ENCODE measurements at regions not wholly inside any gene's neighbourhood (a gene's known extent, or its start where the extent isn't known, plus 50 kb on each side); places are given as distances from the start of the nearest gene placed in this dataset.

DNA sequence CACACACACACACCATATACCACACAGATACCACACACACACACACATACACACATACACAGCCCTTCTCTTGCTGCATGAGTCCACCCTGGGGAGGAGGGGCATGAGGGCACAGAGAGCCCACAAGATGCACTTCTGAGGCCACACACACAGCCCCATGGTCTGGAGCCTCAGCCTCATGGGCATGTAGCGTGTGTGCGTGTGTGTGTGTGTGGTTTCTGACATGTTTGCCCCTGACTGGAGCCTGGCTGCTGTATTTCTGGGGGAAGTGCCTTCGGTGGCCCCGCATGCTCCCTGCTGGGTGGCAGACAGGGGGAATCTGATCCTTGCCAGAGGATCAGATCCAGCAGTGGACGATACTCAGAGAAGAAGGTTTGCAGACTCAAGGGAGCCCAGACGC is 97.0 kb upstream of the PRR5 start:
- CTCF ChIA-PET, result no interaction called here
- intact Hi-C loops (cut with micrococcal nuclease), result no loop called here
- Histone ChIP-seq H3K9me1 (replicated peaks; ENCODE audit: control insufficient read depth, extremely low read depth, insufficient read depth, low read length) (no peaks in the 10 kb centered on the region), H4K20me1 (replicated peaks; ENCODE audit: control insufficient read depth, extremely low read depth, insufficient read depth, low read length) (no peaks in the 10 kb centered on the region), H3K4me1 (ENCODE audit: control insufficient read depth, extremely low read depth, insufficient read depth, low read length) (no peaks in the 10 kb centered on the region), H3K4me3 (replicated peaks in 1 of 3; ENCODE audit: insufficient read depth in 1 of 3, low read depth in 1 of 3, low read length in 3 of 3) (no peak overlapping the region), H3K9me3 (replicated peaks; ENCODE audit: control insufficient read depth, insufficient read depth, low read length) (no peaks in the 10 kb centered on the region), H3K4me2 (ENCODE audit: insufficient read depth, low read length) (no peak overlapping the region), H2AFZ (ENCODE audit: low read depth, low read length) (no peak overlapping the region), H3K27ac (ENCODE audit: insufficient read depth, low read depth, low read length) (no peak overlapping the region), H3K36me3 (ENCODE audit: control insufficient read depth in 2 of 2, extremely low read depth in 1 of 2, insufficient read depth in 2 of 2, low read length in 2 of 2) (no peaks in the 10 kb centered on the region), H3K27me3 (ENCODE audit: control insufficient read depth in 2 of 2, insufficient read depth in 2 of 2, low read length in 2 of 2) (no peaks in the 10 kb centered on the region), H3K79me2 (ENCODE audit: control insufficient read depth, insufficient read depth, low read length) (no peaks in the 10 kb centered on the region), H3K9ac (replicated peaks; ENCODE audit: extremely low read depth, insufficient read depth, low read length) (no peak overlapping the region)
- POLR2A ChIA-PET, result no interaction called here
- TF ChIP-seq, protein P1, sequence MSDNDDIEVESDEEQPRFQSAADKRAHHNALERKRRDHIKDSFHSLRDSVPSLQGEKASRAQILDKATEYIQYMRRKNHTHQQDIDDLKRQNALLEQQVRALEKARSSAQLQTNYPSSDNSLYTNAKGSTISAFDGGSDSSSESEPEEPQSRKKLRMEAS (IDR thresholded peaks at IDR 0.05; ENCODE audit: insufficient read depth, insufficient read length), result no peak
- no peak for TF ChIP-seq EZH2 (IDR thresholded peaks at IDR 0.05; ENCODE audit: borderline replicate concordance, low read depth, low read length, severe bottlenecking)
- TF ChIP-seq FOS (IDR thresholded peaks at IDR 0.05; ENCODE audit: borderline replicate concordance, insufficient read depth, low read length), result no peak
- TF ChIP-seq POLR2A (IDR thresholded peaks at IDR 0.05; ENCODE audit: low read depth, low read length), result no peak
- TF ChIP-seq, protein P2, sequence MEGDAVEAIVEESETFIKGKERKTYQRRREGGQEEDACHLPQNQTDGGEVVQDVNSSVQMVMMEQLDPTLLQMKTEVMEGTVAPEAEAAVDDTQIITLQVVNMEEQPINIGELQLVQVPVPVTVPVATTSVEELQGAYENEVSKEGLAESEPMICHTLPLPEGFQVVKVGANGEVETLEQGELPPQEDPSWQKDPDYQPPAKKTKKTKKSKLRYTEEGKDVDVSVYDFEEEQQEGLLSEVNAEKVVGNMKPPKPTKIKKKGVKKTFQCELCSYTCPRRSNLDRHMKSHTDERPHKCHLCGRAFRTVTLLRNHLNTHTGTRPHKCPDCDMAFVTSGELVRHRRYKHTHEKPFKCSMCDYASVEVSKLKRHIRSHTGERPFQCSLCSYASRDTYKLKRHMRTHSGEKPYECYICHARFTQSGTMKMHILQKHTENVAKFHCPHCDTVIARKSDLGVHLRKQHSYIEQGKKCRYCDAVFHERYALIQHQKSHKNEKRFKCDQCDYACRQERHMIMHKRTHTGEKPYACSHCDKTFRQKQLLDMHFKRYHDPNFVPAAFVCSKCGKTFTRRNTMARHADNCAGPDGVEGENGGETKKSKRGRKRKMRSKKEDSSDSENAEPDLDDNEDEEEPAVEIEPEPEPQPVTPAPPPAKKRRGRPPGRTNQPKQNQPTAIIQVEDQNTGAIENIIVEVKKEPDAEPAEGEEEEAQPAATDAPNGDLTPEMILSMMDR (IDR thresholded peaks at IDR 0.05; ENCODE audit: extremely low read depth in 1 of 2, insufficient read depth in 1 of 2, low read depth in 1 of 2, low read length in 2 of 2), result no peak
- no peak for TF ChIP-seq POLR2AphosphoS5 (IDR thresholded peaks at IDR 0.05; ENCODE audit: insufficient read depth, low read depth, low read length)
- DNase-seq (ENCODE audit: low read depth, low spot score) (no peak), FAIRE-seq (no peak)
- BruUV-seq (replicated peaks), result no TSS peak
- dilution Hi-C loops (cut with MboI; ENCODE audit: extremely low pct_ligation_motif_present, low sequenced_read_pairs), result no loop called here

DNA sequence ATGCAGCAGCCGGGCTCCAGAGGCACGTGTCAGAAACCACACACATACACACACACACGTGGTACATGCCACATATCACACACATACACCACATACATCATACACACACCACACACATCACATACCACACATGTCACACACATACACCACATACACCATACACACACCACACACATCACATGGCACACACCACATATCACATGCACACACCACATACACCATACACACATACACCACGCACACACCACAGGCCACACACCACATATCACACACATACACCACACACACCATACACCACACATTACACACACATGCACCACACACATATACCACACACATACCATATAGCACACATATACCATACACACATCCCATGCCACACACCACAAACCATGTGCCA is 97.5 kb upstream of the PRR5 start:
- CTCF ChIA-PET, result no interaction called here

More for the DNA sequence above, 97.5 kb upstream of the PRR5 start:
- Histone ChIP-seq H3K4me3 (replicated peaks in 1 of 3; ENCODE audit: insufficient read depth in 1 of 3, low read depth in 1 of 3, low read length in 3 of 3) (no peak overlapping the region), H3K27me3 (ENCODE audit: control insufficient read depth in 2 of 2, insufficient read depth in 2 of 2, low read length in 2 of 2) (no peaks in the 10 kb centered on the region), H4K20me1 (replicated peaks; ENCODE audit: control insufficient read depth, extremely low read depth, insufficient read depth, low read length) (no peaks in the 10 kb centered on the region), H3K27ac (ENCODE audit: insufficient read depth, low read depth, low read length) (no peak overlapping the region), H3K9me1 (replicated peaks; ENCODE audit: control insufficient read depth, extremely low read depth, insufficient read depth, low read length) (no peaks in the 10 kb centered on the region), H3K9ac (replicated peaks; ENCODE audit: extremely low read depth, insufficient read depth, low read length) (no peak overlapping the region), H3K36me3 (ENCODE audit: control insufficient read depth in 2 of 2, extremely low read depth in 1 of 2, insufficient read depth in 2 of 2, low read length in 2 of 2) (no peaks in the 10 kb centered on the region), H3K4me1 (ENCODE audit: control insufficient read depth, extremely low read depth, insufficient read depth, low read length) (no peaks in the 10 kb centered on the region), H3K79me2 (ENCODE audit: control insufficient read depth, insufficient read depth, low read length) (no peaks in the 10 kb centered on the region), H2AFZ (ENCODE audit: low read depth, low read length) (no peak overlapping the region), H3K9me3 (replicated peaks; ENCODE audit: control insufficient read depth, insufficient read depth, low read length) (no peaks in the 10 kb centered on the region), H3K4me2 (ENCODE audit: insufficient read depth, low read length) (no peak overlapping the region)
- DNase-seq (ENCODE audit: low read depth, low spot score) (no peak), FAIRE-seq (no peak)
- POLR2A ChIA-PET, result no interaction called here
- no TSS peak for BruUV-seq (replicated peaks)
- dilution Hi-C loops (cut with MboI; ENCODE audit: extremely low pct_ligation_motif_present, low sequenced_read_pairs) (no loop called here), intact Hi-C loops (cut with micrococcal nuclease) (no loop called here)
- no peak for TF ChIP-seq POLR2A (IDR thresholded peaks at IDR 0.05; ENCODE audit: low read depth, low read length)
- TF ChIP-seq, protein P1 (IDR thresholded peaks at IDR 0.05; ENCODE audit: insufficient read depth, insufficient read length), result no peak
- TF ChIP-seq, protein P2 (IDR thresholded peaks at IDR 0.05; ENCODE audit: extremely low read depth in 1 of 2, insufficient read depth in 1 of 2, low read depth in 1 of 2, low read length in 2 of 2), result no peak

Measured in endothelial cell of umbilical vein (primary cell).